ENCODE measurements at regions not wholly inside any gene's neighbourhood (a gene's known extent, or its start where the extent isn't known, plus 50 kb on each side); places are given as distances from the start of the nearest gene placed in this dataset.

GRCh38 chr4:159042097-159042605, 60.7 kb upstream of the RAPGEF2 start:
- TF ChIP-seq, protein P1, sequence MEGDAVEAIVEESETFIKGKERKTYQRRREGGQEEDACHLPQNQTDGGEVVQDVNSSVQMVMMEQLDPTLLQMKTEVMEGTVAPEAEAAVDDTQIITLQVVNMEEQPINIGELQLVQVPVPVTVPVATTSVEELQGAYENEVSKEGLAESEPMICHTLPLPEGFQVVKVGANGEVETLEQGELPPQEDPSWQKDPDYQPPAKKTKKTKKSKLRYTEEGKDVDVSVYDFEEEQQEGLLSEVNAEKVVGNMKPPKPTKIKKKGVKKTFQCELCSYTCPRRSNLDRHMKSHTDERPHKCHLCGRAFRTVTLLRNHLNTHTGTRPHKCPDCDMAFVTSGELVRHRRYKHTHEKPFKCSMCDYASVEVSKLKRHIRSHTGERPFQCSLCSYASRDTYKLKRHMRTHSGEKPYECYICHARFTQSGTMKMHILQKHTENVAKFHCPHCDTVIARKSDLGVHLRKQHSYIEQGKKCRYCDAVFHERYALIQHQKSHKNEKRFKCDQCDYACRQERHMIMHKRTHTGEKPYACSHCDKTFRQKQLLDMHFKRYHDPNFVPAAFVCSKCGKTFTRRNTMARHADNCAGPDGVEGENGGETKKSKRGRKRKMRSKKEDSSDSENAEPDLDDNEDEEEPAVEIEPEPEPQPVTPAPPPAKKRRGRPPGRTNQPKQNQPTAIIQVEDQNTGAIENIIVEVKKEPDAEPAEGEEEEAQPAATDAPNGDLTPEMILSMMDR (IDR thresholded peaks at IDR 0.05; ENCODE audit: poor library complexity) = no peak
- TF ChIP-seq EZH2phosphoT487 (IDR thresholded peaks at IDR 0.05; ENCODE audit: low read depth, severe bottlenecking, unreplicated experiment) = no peak
